ENCODE measurements at regions not wholly inside any gene's neighbourhood (a gene's known extent, or its start where the extent isn't known, plus 50 kb on each side); places are given as distances from the start of the nearest gene placed in this dataset.
A peak's percentile ranks its signal among the peaks of the same experiment; 100 is the strongest.
"Not testable (repeated sequence)": the region's sequence is repeated elsewhere in the genome, so short reads cannot be mapped to it uniquely, and the experiment has no call there.

GRCh38 chr10:120103738-120104560 is 211.4 kb downstream of the SEC23IP start:
- Mint-ChIP-seq H3K4me3 (no peak overlapping the region), H3K9me3 (ENCODE audit: insufficient read depth) (no peaks in the 10 kb centered on the region)
- POLR2A ChIA-PET, result no interaction called here

DNA sequence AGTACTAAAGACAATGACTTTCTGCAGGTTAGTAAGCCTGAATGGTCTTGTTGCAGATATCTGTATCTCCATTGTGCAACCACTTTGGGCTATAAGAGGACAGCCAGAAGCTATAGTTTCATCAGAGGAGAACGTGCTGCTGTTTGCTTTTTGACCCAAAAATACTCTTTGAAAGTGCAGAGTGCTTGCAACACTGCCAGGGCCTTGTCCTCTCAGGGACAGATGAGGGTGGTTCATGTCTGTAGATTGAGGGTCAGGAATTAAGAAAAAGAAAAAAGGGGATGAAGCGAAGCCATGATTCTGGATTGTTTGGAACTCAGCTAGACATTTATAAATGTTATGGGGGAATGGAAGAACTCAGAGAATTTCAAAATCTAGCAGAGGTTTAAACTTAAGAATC is 212.5 kb downstream of the SEC23IP start:
- Mint-ChIP-seq H3K27me3 (ENCODE audit: low read depth) (peaks cover 5% of the 10 kb centered on the region), H3K36me3 (ENCODE audit: low read depth) (no peaks in the 10 kb centered on the region), H3K4me3 (no peak overlapping the region), H3K27ac (no peak overlapping the region), H3K4me1 (ENCODE audit: low read depth) (no peaks in the 10 kb centered on the region), H3K9me3 (ENCODE audit: insufficient read depth) (no peaks in the 10 kb centered on the region)
- CTCF ChIA-PET, result no interaction called here
- ATAC-seq (no peak), DNase-seq (no peak)
- POLR2A ChIA-PET, result no interaction called here

More at GRCh38 chr10:120103738-120104560, 211.4 kb downstream of the SEC23IP start:
- DNase-seq (no peak), ATAC-seq (no peak)
- no peaks in the 10 kb centered on the region for H3K36me3 Mint-ChIP-seq (ENCODE audit: low read depth)
- H3K27me3 Mint-ChIP-seq (ENCODE audit: low read depth), result peaks cover 5% of the 10 kb centered on the region
- H3K4me1 Mint-ChIP-seq (ENCODE audit: low read depth), result no peaks in the 10 kb centered on the region
- no peak overlapping the region for H3K27ac Mint-ChIP-seq
- CTCF ChIA-PET, result no interaction called here

DNA sequence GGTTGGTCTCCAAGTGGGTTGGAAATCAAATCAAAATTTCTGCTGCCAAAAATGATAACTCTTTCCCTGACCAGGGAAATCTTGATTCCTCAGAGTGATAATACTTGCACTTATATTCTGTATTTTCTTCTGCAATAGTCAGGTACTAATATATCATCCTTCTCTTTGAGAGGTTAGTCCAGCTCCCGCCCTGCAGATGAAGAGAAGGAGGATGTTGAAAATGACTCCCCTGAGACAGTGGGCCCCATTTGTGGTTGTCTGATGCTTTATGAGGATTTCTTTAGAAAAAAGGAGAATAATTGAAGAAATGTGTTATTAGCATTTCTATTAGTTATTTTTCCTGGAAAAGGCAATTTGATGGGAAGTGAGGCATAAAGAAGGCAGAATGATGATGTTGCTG is 213.0 kb downstream of the SEC23IP start:
- no peak overlapping the region for H3K4me3 Mint-ChIP-seq
- H3K27ac Mint-ChIP-seq, result no peak overlapping the region
- CTCF ChIA-PET, result no interaction called here
- H3K36me3 Mint-ChIP-seq (ENCODE audit: low read depth), result no peaks in the 10 kb centered on the region
- ATAC-seq (no peak), DNase-seq (no peak)
- H3K27me3 Mint-ChIP-seq (ENCODE audit: low read depth), result peaks cover 5% of the 10 kb centered on the region
- no peaks in the 10 kb centered on the region for H3K9me3 Mint-ChIP-seq (ENCODE audit: insufficient read depth)
- POLR2A ChIA-PET, result no interaction called here
- no peaks in the 10 kb centered on the region for H3K4me1 Mint-ChIP-seq (ENCODE audit: low read depth)

- Mint-ChIP-seq H3K27me3 (ENCODE audit: low read depth) (no peaks in the 10 kb centered on the region), H3K4me1 (ENCODE audit: low read depth) (no peaks in the 10 kb centered on the region), H3K27ac (no peak overlapping the region), H3K4me3 (no peak overlapping the region), H3K36me3 (ENCODE audit: low read depth) (no peaks in the 10 kb centered on the region), H3K9me3 (ENCODE audit: insufficient read depth) (no peaks in the 10 kb centered on the region)
- POLR2A ChIA-PET, result no interaction called here
- no peak for DNase-seq
- no peak for ATAC-seq
- CTCF ChIA-PET, result no interaction called here
These were observed 216.4 kb downstream of the SEC23IP start for GRCh38 chr10:120108916-120109315.

DNA sequence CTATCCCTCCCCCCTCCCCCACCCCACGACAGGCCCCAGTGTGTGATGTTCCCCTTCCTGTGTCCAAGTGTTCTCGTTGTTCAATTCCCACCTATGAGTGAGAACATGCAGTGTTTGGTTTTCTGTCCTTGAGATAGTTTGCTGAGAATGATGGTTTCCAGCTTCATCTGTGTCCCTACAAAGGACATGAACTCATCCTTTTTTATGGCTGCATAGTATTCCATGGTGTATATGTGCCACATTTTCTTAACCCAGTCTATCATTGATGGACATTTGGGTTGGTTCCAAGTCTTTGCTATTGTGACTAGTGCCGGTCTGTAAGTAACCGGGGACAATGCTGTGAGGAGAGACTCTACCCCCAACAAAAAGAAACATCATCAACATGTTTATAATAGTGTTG is 217.2 kb downstream of the SEC23IP start:
- H3K27me3 Mint-ChIP-seq (ENCODE audit: low read depth); DNase-seq; H3K27ac Mint-ChIP-seq; H3K4me1 Mint-ChIP-seq (ENCODE audit: low read depth); H3K4me3 Mint-ChIP-seq; H3K9me3 Mint-ChIP-seq (ENCODE audit: insufficient read depth); H3K36me3 Mint-ChIP-seq (ENCODE audit: low read depth); ATAC-seq; POLR2A ChIA-PET; CTCF ChIA-PET: not testable (repeated sequence)

DNA sequence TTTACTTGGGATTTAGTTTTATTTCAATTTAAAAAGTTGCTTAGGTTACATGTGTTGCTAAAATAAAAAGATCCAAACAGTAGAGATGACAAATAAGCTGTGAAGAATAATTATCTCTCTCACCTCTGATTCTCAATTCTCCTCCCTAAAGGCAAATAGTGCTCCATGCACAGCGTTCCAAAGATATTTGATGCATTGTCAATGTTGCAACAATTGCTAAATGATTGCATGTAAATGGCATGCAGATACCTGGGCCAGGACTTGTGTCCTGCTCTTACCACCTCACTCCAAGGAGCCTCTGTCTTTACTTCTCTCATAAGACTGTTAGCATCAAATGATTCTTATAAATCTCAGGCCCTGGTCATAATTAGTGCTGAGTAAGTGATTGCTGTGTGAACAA is 217.7 kb downstream of the SEC23IP start:
- H3K9me3 Mint-ChIP-seq (ENCODE audit: insufficient read depth), result no peaks in the 10 kb centered on the region
- H3K4me3 Mint-ChIP-seq, result no peak overlapping the region
- H3K27me3 Mint-ChIP-seq (ENCODE audit: low read depth), result no peaks in the 10 kb centered on the region
- H3K27ac Mint-ChIP-seq, result no peak overlapping the region
- no peak for DNase-seq
- H3K4me1 Mint-ChIP-seq (ENCODE audit: low read depth), result no peaks in the 10 kb centered on the region
- ATAC-seq, result no peak
- ChIA-PET POLR2A (no interaction called here), CTCF (no interaction called here)
- H3K36me3 Mint-ChIP-seq (ENCODE audit: low read depth), result no peaks in the 10 kb centered on the region

GRCh38 chr10:120111628-120112027 is 219.1 kb downstream of the SEC23IP start:
- Mint-ChIP-seq H3K4me3 (no peak overlapping the region), H3K36me3 (ENCODE audit: low read depth) (no peaks in the 10 kb centered on the region), H3K4me1 (ENCODE audit: low read depth) (no peaks in the 10 kb centered on the region), H3K27ac (no peak overlapping the region), H3K27me3 (ENCODE audit: low read depth) (no peaks in the 10 kb centered on the region), H3K9me3 (ENCODE audit: insufficient read depth) (no peaks in the 10 kb centered on the region)
- ChIA-PET CTCF (no interaction called here), POLR2A (no interaction called here)
- no peak for ATAC-seq
- DNase-seq, result no peak

GRCh38 chr10:120112809-120113208 is 220.3 kb downstream of the SEC23IP start:
- Mint-ChIP-seq H3K4me3 (no peak overlapping the region), H3K27me3 (ENCODE audit: low read depth) (no peaks in the 10 kb centered on the region), H3K27ac (no peak overlapping the region), H3K36me3 (ENCODE audit: low read depth) (no peaks in the 10 kb centered on the region), H3K4me1 (ENCODE audit: low read depth) (no peaks in the 10 kb centered on the region), H3K9me3 (ENCODE audit: insufficient read depth) (no peaks in the 10 kb centered on the region)
- ChIA-PET POLR2A (no interaction called here), CTCF (no interaction called here)
- ATAC-seq, result no peak
- no peak for DNase-seq

- ChIA-PET POLR2A (no interaction called here), CTCF (no interaction called here)
- H3K9me3 Mint-ChIP-seq (ENCODE audit: insufficient read depth), result no peaks in the 10 kb centered on the region
- no peak for DNase-seq
- H3K4me3 Mint-ChIP-seq, result no peak overlapping the region
- H3K27ac Mint-ChIP-seq, result no peak overlapping the region
- peaks cover 3% of the 10 kb centered on the region for H3K27me3 Mint-ChIP-seq (ENCODE audit: low read depth)
- H3K4me1 Mint-ChIP-seq (ENCODE audit: low read depth), result no peaks in the 10 kb centered on the region
- no peaks in the 10 kb centered on the region for H3K36me3 Mint-ChIP-seq (ENCODE audit: low read depth)
- no peak for ATAC-seq
These were observed 223.4 kb downstream of the SEC23IP start for GRCh38 chr10:120115959-120116358.

DNA sequence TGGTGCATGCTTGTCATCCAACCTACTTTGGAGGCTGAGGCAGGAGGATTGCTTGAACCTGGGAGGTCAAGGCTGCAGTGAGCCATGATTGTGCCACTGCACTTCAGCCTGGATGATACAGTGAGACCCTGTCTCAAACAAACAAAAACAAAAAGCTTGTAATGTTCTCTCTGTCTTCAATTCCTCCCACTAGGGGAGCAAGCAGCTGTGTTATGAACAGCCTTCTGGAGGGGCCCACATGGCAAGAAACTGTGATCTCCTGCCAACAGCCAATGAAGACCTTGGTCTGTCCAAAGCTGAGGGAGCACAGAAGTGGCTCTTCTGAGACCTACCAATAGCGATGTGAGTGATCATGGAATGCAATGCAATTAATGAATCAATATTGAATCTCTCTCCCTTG is 229.2 kb downstream of the SEC23IP start:
- H3K4me3 Mint-ChIP-seq, result no peak overlapping the region
- H3K9me3 Mint-ChIP-seq (ENCODE audit: insufficient read depth), result no peaks in the 10 kb centered on the region
- ATAC-seq (no peak), DNase-seq (no peak)
- ChIA-PET POLR2A (no interaction called here), CTCF (no interaction called here)
- H3K27ac Mint-ChIP-seq, result no peak overlapping the region
- peaks cover 7% of the 10 kb centered on the region for H3K27me3 Mint-ChIP-seq (ENCODE audit: low read depth)
- H3K36me3 Mint-ChIP-seq (ENCODE audit: low read depth), result no peaks in the 10 kb centered on the region
- H3K4me1 Mint-ChIP-seq (ENCODE audit: low read depth), result no peaks in the 10 kb centered on the region

DNA sequence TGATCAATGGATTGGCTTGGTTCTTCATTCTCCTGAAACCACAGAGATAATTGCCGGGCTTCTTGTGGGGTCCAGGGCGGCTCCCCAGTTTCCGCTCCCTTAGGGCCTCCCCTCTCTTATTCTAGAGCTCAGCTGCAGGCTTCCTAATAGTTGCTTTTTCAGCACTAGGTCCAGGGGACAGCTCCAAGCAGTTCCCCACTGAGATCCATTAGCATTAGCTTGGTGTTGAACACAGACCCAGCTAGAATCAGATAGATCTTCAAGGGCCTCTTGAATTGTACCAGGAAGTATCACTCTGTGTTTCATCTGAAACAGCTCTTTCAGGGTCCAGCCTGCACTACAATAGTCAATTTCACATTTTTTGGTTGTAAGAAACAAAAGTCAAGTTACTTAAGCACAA is 238.7 kb downstream of the SEC23IP start:
- Mint-ChIP-seq H3K36me3 (ENCODE audit: low read depth) (no peaks in the 10 kb centered on the region), H3K27me3 (ENCODE audit: low read depth) (peaks cover 12% of the 10 kb centered on the region), H3K4me3 (no peak overlapping the region), H3K27ac (no peak overlapping the region), H3K9me3 (ENCODE audit: insufficient read depth) (no peaks in the 10 kb centered on the region), H3K4me1 (ENCODE audit: low read depth) (no peaks in the 10 kb centered on the region)
- DNase-seq (peak; percentile 24), ATAC-seq (no peak)
- ChIA-PET POLR2A (no interaction called here), CTCF (no interaction called here)

DNA sequence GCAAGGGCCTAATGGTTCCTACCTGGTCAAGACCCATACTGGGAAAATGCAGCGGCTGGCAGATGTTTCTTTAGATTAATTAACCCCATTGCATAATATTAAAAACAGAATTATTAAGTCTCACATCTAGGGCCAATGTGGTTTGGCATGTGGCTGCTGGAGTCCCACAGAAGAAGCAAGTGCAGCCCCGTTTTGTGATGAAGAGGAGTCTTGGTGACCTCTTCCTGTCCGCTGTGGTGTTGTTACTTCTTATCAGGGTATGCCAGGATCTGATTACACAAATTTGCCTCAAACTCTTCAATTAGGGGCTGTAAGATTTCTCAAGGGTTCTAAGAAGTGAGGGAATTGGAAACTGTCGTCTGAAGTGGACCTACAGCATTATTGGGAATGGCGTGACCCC is 240.3 kb downstream of the SEC23IP start:
- ChIA-PET POLR2A (no interaction called here), CTCF (no interaction called here)
- no peak overlapping the region for H3K27ac Mint-ChIP-seq
- no peaks in the 10 kb centered on the region for H3K4me1 Mint-ChIP-seq (ENCODE audit: low read depth)
- H3K4me3 Mint-ChIP-seq, result no peak overlapping the region
- peaks cover 4% of the 10 kb centered on the region for H3K27me3 Mint-ChIP-seq (ENCODE audit: low read depth)
- no peaks in the 10 kb centered on the region for H3K9me3 Mint-ChIP-seq (ENCODE audit: insufficient read depth)
- no peaks in the 10 kb centered on the region for H3K36me3 Mint-ChIP-seq (ENCODE audit: low read depth)
- no peak for ATAC-seq
- no peak for DNase-seq

GRCh38 chr10:120138689-120139088 is 246.2 kb downstream of the SEC23IP start:
- CTCF ChIA-PET, result no interaction called here
- ATAC-seq (no peak), DNase-seq (no peak)
- H3K27ac Mint-ChIP-seq, result no peak overlapping the region
- no peaks in the 10 kb centered on the region for H3K36me3 Mint-ChIP-seq (ENCODE audit: low read depth)
- no peaks in the 10 kb centered on the region for H3K4me1 Mint-ChIP-seq (ENCODE audit: low read depth)
- H3K9me3 Mint-ChIP-seq (ENCODE audit: insufficient read depth), result no peaks in the 10 kb centered on the region
- no peak overlapping the region for H3K4me3 Mint-ChIP-seq
- peaks cover 3% of the 10 kb centered on the region for H3K27me3 Mint-ChIP-seq (ENCODE audit: low read depth)
- POLR2A ChIA-PET, result no interaction called here

All from activated CD8-positive, alpha-beta T cell treated with anti-CD3 and anti-CD28 coated beads, Interleukin-2, amount 10 ng/mL, durations not matched to agents 7 days and 5 days (primary cell).